ENCODE measurements at regions not wholly inside any gene's neighbourhood (a gene's known extent, or its start where the extent isn't known, plus 50 kb on each side); places are given as distances from the start of the nearest gene placed in this dataset.

DNA sequence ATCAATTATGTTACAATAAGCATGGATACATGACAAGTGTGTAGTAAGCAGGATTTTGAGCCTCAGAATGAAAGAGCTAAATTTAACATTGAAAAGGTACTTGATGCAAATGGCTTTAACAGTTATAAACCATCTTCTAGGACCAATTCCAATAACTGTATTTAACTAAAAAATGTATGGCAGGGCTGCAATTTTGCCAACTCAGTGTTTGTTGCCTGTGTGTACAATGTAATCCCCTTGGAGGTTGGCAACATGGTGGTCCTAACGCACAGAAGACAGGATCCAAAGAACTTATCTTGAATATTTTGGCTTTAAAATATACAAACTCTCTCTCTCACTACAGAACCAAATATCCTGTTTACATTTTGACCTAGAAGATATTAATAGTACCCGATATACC lies 2314.1 kb downstream of the LRRC4C start:
- TF ChIP-seq CTCF (IDR thresholded peaks at IDR 0.05; ENCODE audit: insufficient read depth, low read depth, low read length): no peak
- TF ChIP-seq EZH2 (IDR thresholded peaks at IDR 0.05; ENCODE audit: insufficient read depth, low read length): no peak
